NCI-H1048 (cell line): ENCODE measurements at regions not wholly inside any gene's neighbourhood (a gene's known extent, or its start where the extent isn't known, plus 50 kb on each side); places are given as distances from the start of the nearest gene placed in this dataset.

Source experiments
- DNase-seq: peaks from one replicate; lab custom pipeline; 2025; lab: John Stamatoyannopoulos, UW

GRCh38 chr2:7598402-7598801 lies 681.2 kb downstream of the RNF144A start:
- DNase-seq, result no peak

DNA sequence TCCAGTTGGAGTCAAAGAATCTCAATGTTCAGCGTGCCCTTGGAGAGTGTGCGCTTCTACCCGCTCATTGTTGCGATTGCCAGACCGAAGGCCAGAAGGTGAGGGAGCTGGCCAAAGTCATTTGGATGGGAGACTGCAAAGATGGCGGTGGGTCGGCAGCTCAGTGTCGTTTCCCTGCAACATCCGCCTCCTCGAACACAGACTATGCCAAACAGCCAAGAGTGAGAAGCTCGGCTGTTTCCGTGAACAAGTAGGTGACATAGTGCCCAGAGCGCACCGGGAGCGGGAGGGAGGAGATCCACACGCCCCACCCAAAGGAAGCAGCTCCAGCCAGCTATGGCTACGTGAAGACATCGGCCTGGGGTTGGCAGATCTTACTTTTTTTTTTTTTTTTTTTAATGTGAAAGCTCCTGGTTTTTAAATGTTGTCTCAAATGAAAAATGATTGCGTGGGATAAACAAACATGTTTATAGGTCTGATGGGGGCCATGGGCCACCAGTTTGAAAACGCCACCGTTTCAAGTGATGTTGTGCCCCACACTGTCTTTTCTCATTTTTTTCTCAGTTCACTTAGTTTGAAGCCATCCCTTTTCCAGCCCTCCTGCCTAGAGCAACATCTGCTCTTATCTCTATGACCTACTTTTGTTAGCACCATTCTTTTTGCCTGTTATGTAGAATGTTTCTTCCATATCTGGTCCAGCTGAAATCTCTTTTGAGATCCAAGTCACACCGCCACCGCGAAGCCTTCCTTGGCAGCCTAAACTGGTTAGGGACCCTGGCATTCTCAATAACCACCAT lies 682.4 kb downstream of the RNF144A start:
- no peak for DNase-seq

GRCh38 chr2:7601990-7602389 lies 684.8 kb downstream of the RNF144A start:
- DNase-seq, result no peak

- no peak for DNase-seq
Measured at GRCh38 chr2:7604456-7604855, 687.2 kb downstream of the RNF144A start.

DNA sequence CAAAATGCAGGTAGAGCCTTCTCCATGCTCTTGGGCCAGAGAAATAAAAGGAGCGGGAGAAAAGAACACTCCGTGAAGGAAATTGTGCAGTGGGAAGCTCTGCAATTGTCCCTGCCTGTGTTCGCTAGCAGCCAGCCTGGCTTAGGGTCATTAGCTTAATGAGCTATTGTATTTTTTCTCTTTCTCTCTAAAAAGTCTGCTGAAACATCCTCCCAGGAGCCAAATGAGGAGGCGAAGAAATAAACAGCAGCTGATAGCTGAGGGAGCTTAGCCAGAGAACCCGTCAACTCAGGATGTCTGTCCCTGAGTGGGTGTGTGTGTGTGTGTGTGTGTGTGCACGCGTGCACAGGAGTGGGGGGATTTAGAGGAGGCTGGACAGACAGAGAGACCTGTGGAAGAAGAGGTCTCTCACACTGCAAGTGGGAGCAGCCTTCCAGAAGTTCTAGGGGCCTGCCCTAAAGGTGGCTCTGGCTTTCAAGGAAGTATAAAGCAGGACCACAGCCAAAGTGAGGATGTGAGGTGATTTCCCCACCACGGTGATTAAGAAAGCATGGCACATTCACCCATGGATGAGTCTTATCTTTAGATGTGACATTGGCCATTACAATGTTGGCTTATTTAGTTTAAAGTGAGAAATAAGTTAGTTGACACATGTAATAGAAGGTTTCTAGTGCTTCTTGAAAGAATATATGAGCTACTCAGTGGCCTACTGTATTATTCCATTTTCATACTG lies 690.4 kb downstream of the RNF144A start:
- DNase-seq, result no peak

- DNase-seq, result no peak
Measured at GRCh38 chr2:7609556-7609955, 692.3 kb downstream of the RNF144A start.

DNA sequence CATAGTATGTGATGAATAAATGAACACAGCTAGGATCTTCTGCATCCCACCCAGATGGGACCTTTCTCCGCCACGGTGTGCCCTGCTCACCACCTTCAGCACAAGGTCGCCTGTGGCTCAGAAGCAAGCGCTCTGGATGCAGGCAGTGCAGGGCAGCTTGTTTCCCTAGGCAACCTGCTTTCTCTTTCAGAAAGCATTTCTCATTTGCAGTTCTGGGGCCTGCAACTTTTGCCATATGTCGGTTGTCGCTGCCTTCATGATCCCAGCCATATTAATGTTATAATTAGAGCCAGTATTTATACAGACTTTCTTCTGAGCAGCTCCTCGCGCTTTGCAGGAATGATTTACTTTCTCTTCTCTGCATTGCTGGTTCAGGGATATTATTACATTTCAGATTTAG lies 692.8 kb downstream of the RNF144A start:
- DNase-seq, result no peak

DNA sequence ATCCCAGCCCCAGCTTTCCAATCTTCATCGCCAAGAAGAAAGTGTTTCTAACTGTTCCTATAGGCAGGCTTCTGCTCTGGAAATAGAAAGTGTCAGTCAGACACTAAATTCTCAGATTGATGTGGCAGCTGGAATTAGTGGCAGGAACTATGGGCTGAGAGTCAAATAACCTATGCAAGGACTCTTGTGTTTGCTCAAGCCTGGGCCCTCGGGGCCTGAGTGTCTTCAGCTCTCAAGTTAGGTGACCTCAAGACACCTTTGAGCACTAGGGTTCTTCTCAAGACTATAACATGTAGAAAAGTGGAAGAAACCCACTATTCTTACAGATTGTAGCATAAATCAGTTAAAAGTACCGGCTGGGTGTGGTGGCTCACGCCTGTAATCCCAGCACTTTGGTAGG lies 694.5 kb downstream of the RNF144A start:
- no peak for DNase-seq

GRCh38 chr2:7612969-7613368 lies 695.8 kb downstream of the RNF144A start:
- DNase-seq, result no peak

GRCh38 chr2:7613831-7614230 lies 696.6 kb downstream of the RNF144A start:
- DNase-seq, result no peak

DNA sequence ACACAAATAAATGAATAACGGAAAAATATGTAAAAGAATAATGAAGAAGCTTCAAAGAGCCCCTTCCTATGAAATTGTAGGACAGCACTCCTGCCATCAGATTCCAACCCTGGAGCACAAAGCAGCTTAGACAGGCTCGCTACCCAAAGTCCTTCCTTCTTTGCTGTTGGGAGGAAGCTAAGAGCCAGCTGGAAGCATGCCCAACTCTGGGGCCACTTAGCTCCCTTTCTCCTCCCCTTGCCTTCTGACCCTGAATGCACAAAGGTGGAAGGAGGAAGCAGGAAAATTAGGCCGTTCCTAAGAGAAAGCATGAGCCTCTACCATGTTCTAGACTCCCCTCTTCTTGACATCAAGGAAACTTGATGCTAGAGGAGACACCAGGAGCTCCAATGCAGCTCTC lies 700.8 kb downstream of the RNF144A start:
- no peak for DNase-seq

- no peak for DNase-seq
Measured at GRCh38 chr2:7619203-7619970, 702.2 kb downstream of the RNF144A start.

DNA sequence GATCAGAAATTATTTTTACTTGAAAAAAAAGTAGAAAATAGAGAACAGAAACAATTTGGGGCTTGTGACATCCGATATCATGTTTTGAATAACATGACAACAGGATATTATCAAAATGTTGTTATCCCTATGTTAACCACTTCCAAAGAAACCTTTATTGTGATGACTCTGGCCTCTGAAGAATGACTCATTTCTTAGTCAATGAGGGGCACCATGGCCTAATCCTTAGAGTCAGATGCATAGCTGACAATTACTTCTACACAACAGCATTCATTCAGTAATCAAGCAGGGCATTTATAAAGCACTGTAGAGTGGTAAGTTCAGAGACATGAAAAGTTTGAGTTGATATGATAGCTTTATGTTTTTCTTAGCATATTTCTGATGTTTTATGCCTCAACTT lies 703.0 kb downstream of the RNF144A start:
- no peak for DNase-seq

DNA sequence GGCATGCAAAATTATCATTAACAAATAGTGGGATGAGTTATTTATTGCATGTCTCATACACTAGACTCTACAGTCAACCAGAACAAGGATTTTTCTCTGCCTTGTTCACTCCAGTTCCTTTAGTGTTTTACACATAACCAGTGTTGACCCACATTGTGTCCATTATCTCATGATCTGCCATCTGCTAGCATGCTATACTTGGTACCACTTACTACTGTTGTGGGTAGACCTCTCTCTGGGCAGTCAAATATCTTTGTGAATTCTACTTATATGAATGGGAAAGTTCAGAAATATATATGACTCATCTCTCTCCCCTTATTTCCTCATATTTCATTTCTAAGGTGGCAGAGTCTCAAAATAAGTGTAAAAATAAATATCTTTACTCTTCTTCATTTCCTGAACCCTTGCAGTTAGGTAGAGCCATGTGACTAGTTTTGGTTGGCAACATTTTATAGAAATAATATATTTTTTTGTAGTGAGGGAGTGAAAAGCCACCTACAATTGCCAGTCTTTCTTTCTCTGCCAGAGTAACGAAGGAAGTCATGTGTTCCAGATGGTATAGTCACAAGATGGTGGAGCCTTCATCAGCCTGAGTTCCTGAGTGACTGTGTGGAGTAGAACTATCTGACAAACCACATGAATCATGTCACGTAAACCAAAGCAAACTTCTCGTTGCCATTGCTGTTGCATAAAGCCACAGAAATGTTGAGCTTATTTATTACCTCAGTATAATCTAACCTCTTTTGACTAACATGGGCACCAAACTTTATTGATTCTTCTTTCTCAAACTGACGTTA lies 704.0 kb downstream of the RNF144A start:
- DNase-seq, result no peak

DNA sequence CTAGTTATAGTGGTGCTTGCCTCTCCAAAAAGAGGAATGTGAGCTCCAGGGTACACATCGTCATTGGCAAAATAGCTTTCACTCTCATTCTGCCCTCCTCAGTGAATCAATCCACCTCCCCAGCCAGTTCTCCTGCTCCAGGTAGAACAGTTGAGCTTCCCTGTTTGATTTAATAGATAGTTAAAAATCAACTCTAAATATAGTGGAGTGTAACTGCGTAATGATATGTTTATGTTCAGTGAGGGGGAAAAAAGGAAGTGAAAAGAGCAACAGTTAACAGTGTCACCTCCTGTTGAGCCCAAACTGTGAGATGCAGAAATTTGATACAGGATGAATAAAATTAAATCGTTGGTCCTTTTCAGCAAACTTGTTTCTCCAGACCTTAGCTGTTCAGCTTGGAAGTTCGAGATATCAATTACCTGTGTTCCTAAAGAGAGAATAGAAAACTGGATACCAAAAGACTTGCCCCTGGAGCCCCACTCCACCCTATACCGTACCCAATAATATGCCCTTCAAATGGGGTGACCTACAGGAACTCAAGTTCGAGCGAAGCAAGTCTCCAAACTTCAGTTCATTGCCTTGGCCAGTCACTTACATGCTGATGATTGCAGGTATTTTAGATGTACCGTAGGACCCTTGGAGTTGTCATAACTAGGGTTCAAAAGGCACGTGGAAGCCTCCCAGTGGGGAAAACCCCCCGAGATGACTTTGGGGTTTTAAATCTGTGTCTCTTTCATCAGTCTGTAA lies 708.4 kb downstream of the RNF144A start:
- no peak for DNase-seq

GRCh38 chr2:7626139-7626537 lies 708.9 kb downstream of the RNF144A start:
- DNase-seq, result no peak

GRCh38 chr2:7627583-7627982 lies 710.4 kb downstream of the RNF144A start:
- no peak for DNase-seq

DNA sequence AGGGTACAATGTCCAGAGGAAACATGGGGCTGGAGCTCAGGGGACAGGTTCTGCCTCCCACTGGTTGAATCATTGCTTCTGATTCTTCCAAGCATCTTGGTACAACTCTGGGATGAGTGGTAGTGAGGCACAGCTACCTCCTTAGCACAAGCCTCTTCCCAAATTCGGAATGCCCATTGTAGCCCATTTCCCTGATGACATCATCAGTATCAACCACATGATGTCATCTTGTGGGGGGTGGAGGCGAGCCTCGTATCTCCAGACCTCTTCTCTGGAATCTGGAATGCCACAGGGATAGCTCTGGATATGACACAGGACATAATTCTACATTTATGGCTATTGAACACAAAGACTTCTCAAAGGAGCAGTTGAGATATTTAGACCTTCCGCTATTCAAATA lies 715.2 kb downstream of the RNF144A start:
- DNase-seq, result no peak

DNA sequence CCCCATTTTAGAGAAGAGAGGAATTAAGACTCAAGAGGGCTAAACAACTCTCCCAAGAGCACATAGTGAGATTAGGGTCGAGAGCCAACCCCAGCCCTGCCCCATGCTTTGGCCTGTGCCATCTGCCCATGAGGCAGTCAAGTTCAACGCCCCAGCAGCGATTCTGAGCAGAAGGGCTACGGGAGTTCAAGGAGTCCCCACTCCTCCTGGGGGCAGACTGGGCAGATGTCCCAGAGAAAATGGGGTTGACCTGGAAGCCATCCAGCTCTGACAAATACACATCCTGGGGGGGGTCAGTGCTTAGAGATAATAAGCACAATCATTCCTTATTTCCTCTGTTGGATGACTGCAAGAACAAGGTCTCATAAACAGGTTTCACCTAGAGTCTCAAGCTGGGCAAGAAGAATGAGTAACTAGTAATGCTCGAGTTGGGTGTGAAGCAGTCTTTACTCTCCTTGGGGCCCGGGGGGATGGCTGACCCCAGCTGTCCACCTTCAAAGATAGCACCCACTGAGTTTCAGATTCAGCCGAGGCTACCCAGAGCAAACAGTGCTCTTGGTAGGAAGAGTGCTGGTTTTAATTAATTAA lies 716.4 kb downstream of the RNF144A start:
- no peak for DNase-seq

GRCh38 chr2:7634409-7634808 lies 717.2 kb downstream of the RNF144A start:
- no peak for DNase-seq

GRCh38 chr2:7639476-7639875 lies 722.3 kb downstream of the RNF144A start:
- no peak for DNase-seq
